OCI-LY1 (cell line): ENCODE measurements at regions not wholly inside any gene's neighbourhood (a gene's known extent, or its start where the extent isn't known, plus 50 kb on each side); places are given as distances from the start of the nearest gene placed in this dataset.
A peak's percentile ranks its signal among the peaks of the same experiment; 100 is the strongest.

Experiments
- H2AFZ ChIP-seq: fragments of 200-600 bp; sonication (generic), shearing (Covaris generic); 2 replicates; pipeline ENCODE4 v1.6.0; 2014; ENCODE audit warnings: antibody characterized with exemption, mild to moderate bottlenecking, low read length
- H3F3A ChIP-seq: fragments of 200-600 bp; sonication (generic), shearing (Covaris generic); 2 replicates; pipeline ENCODE4 v1.6.0; 2014; ENCODE audit warnings: mild to moderate bottlenecking, antibody characterized with exemption, low read length, moderate library complexity; ENCODE audit not compliant: insufficient read depth
- H3K27ac ChIP-seq: fragments of 200-600 bp; sonication (generic); 2 replicates; pipeline ENCODE4 v1.5.1; 2014; ENCODE audit warnings: low read length, mixed run types, mild to moderate bottlenecking, low read depth; ENCODE audit not compliant: poor library complexity, severe bottlenecking
- H3K27me3 ChIP-seq: fragments of 200-600 bp; sonication (generic); 2 replicates; pipeline ENCODE4 v1.6.0; 2014; ENCODE audit warnings: antibody characterized with exemption, mild to moderate bottlenecking, low read length, moderate library complexity; ENCODE audit not compliant: insufficient read depth
- H3K36me3 ChIP-seq: fragments of 200-600 bp; sonication (generic); 2 replicates; pipeline ENCODE4 v1.6.1; 2014; ENCODE audit warnings: mild to moderate bottlenecking, antibody characterized with exemption, low read length, moderate library complexity, mixed read lengths; ENCODE audit not compliant: insufficient read depth
- H3K4me1 ChIP-seq: fragments of 200-600 bp; sonication (generic); 2 replicates; pipeline ENCODE4 v1.5.1; 2014; ENCODE audit warnings: mild to moderate bottlenecking, low read length, moderate library complexity; ENCODE audit not compliant: insufficient read depth, severe bottlenecking
- H3K4me2 ChIP-seq: fragments of 200-600 bp; sonication (generic), shearing (Covaris generic); 2 replicates; pipeline ENCODE4 v1.6.1; 2014; ENCODE audit warnings: low read length
- H3K4me3 ChIP-seq: fragments of 200-600 bp; sonication (generic); 2 replicates; pipeline ENCODE4 v1.5.1; 2014; ENCODE audit warnings: low read length, low read depth, mild to moderate bottlenecking, mixed read lengths; ENCODE audit not compliant: poor library complexity, severe bottlenecking
- H3K79me2 ChIP-seq: fragments of 200-600 bp; shearing (Covaris generic); 2 replicates; pipeline ENCODE4 v1.6.1; 2016; ENCODE audit warnings: mixed run types, low read length, mixed read lengths; ENCODE audit not compliant: insufficient read depth
- H3K9ac ChIP-seq: fragments of 200-600 bp; sonication (generic), shearing (Covaris generic); 2 replicates; pipeline ENCODE4 v1.6.1; 2014; ENCODE audit warnings: mild to moderate bottlenecking, low read length, mixed read lengths
- H3K9me2 ChIP-seq: fragments of 200-600 bp; sonication (generic), shearing (Covaris generic); 2 replicates; pipeline ENCODE4 v1.6.1; 2014; ENCODE audit warnings: low read depth, mild to moderate bottlenecking, low read length, mixed read lengths
- H3K9me3 ChIP-seq: fragments of 200-600 bp; shearing (Covaris generic); 2 replicates; pipeline ENCODE4 v1.6.1; 2014; ENCODE audit warnings: low read length, mixed read lengths
- H4K20me1 ChIP-seq: fragments of 200-600 bp; sonication (generic), shearing (Covaris generic); 2 replicates; pipeline ENCODE4 v1.6.0; 2016; ENCODE audit warnings: mild to moderate bottlenecking, low read length; ENCODE audit not compliant: insufficient read depth
- CTCF ChIP-seq: fragments of 200-600 bp; sonication (generic), shearing (Covaris generic); IDR thresholded peaks from 2 replicates; pipeline ENCODE4 v1.5.1; 2017; ENCODE audit warnings: mild to moderate bottlenecking, antibody characterized with exemption, low read length, moderate library complexity, mixed read lengths
- EZH2 ChIP-seq: fragments of 200-600 bp; sonication (generic), shearing (Covaris generic); IDR thresholded peaks from 2 replicates; pipeline ENCODE4 v1.8.0; 2017; ENCODE audit warnings: borderline replicate concordance, mixed run types, mild to moderate bottlenecking, antibody characterized with exemption, low read length, moderate library complexity, mixed read lengths

- no peak overlapping the region for H3K4me3 ChIP-seq
- H3K9ac ChIP-seq = no peak overlapping the region
- H3K27ac ChIP-seq = peak overlapping the region; percentile 61
- no peaks in the 10 kb centered on the region for H3K27me3 ChIP-seq
- no peaks in the 10 kb centered on the region for H3F3A ChIP-seq
- no peaks in the 10 kb centered on the region for H3K36me3 ChIP-seq
- no peaks in the 10 kb centered on the region for H4K20me1 ChIP-seq
- H2AFZ ChIP-seq = no peak overlapping the region
- no peaks in the 10 kb centered on the region for H3K9me3 ChIP-seq
- no peaks in the 10 kb centered on the region for H3K79me2 ChIP-seq
- no peak for TF ChIP-seq CTCF
- TF ChIP-seq EZH2 = no peak
- H3K4me1 ChIP-seq = peaks cover 29% of the 10 kb centered on the region
- H3K4me2 ChIP-seq = no peak overlapping the region
- no peaks in the 10 kb centered on the region for H3K9me2 ChIP-seq
Measured at GRCh38 chrX:131801911-131802310, 221.2 kb upstream of the STK26 start.

- H3K4me1 ChIP-seq = peaks cover 29% of the 10 kb centered on the region
- no peaks in the 10 kb centered on the region for H3K9me2 ChIP-seq
- H4K20me1 ChIP-seq = no peaks in the 10 kb centered on the region
- H3K79me2 ChIP-seq = no peaks in the 10 kb centered on the region
- no peak for TF ChIP-seq EZH2
- TF ChIP-seq CTCF = peak; percentile 75
- no peaks in the 10 kb centered on the region for H3K36me3 ChIP-seq
- peak overlapping the region; percentile 92 for H2AFZ ChIP-seq
- peak overlapping the region; percentile 67 for H3K4me2 ChIP-seq
- no peaks in the 10 kb centered on the region for H3K27me3 ChIP-seq
- H3K4me3 ChIP-seq = peak overlapping the region; percentile 49
- no peaks in the 10 kb centered on the region for H3K9me3 ChIP-seq
- peak overlapping the region; percentile 60; the same call in 1 of the 2 replicates for H3K9ac ChIP-seq
- H3F3A ChIP-seq = no peaks in the 10 kb centered on the region
- H3K27ac ChIP-seq = peak overlapping the region; percentile 61
Measured at GRCh38 chrX:131802836-131803626, 220.1 kb upstream of the STK26 start.

- TF ChIP-seq EZH2 = no peak
- no peak for TF ChIP-seq CTCF
- peak overlapping the region; percentile 67 for H3K4me2 ChIP-seq
- H3K27ac ChIP-seq = peak overlapping the region; percentile 84
- H2AFZ ChIP-seq = peak overlapping the region; percentile 80; the same call in 1 of the 2 replicates
- no peaks in the 10 kb centered on the region for H4K20me1 ChIP-seq
- H3F3A ChIP-seq = no peaks in the 10 kb centered on the region
- peak overlapping the region; percentile 34; the same call in 1 of the 2 replicates for H3K9ac ChIP-seq
- no peaks in the 10 kb centered on the region for H3K27me3 ChIP-seq
- H3K79me2 ChIP-seq = no peaks in the 10 kb centered on the region
- no peaks in the 10 kb centered on the region for H3K36me3 ChIP-seq
- H3K9me2 ChIP-seq = no peaks in the 10 kb centered on the region
- H3K4me1 ChIP-seq = peaks cover 29% of the 10 kb centered on the region
- H3K4me3 ChIP-seq = peak overlapping the region; percentile 46
- no peaks in the 10 kb centered on the region for H3K9me3 ChIP-seq
Measured at GRCh38 chrX:131812847-131813825, 210.0 kb upstream of the STK26 start.
